ENCODE measurements at regions not wholly inside any gene's neighbourhood (a gene's known extent, or its start where the extent isn't known, plus 50 kb on each side); places are given as distances from the start of the nearest gene placed in this dataset.

DNA sequence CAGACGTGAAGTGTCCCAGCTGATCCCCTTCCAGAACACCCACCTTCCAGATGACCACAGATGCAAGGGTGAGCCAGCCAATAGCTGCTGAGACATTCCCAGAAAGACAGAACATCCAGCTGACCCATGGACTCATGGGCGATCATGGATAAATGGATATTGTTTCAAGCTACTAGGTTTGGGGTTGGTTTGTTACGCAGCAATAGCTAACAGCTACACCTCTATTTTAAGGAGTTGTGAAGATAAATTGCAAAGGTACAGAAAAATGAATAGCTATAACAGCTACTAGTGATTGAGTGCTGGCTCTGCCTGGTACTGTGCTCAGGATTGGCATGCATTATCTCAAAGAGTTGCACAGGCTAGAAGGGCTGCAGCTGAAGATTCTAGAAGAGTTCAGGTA, 122.5 kb downstream of the MIAT start:
- Histone ChIP-seq H3K36me3 (replicated peaks in 1 of 2; ENCODE audit: control extremely low read depth in 1 of 2, control insufficient read depth in 1 of 2, extremely low read depth in 1 of 2, insufficient read depth in 2 of 2, low read length in 1 of 2) (peaks cover 4 to 58% of the 10 kb centered on the region in 2 experiments), H3K9ac (ENCODE audit: low read length) (no peak overlapping the region), H3K27me3 (replicated peaks in 1 of 4; ENCODE audit: control extremely low read depth in 1 of 4, control insufficient read depth in 3 of 4, insufficient read depth in 4 of 4, low read length in 3 of 4) (no peaks in the 10 kb centered on the region), H3K9me3 (ENCODE audit: control extremely low read depth in 1 of 3, control insufficient read depth in 2 of 3, insufficient read depth in 1 of 3, low read length in 2 of 3) (peaks cover 0 to 4% (median 2%) of the 10 kb centered on the region in 3 donors), H2AFZ (ENCODE audit: insufficient read depth, low read depth, low read length, poor library complexity, severe bottlenecking) (no peak overlapping the region), H3K27ac (ENCODE audit: low read length in 2 of 2) (no peak overlapping the region), H3K79me2 (ENCODE audit: control insufficient read depth, insufficient read depth, low read length) (no peaks in the 10 kb centered on the region), H4K20me1 (ENCODE audit: control insufficient read depth, insufficient read depth, low read length, poor library complexity, severe bottlenecking) (no peaks in the 10 kb centered on the region), H3K4me3 (ENCODE audit: control extremely low read depth in 1 of 5, extremely low read depth in 1 of 5, insufficient read depth in 1 of 5, low read depth in 2 of 5, low read length in 4 of 5) (no peak overlapping the region), H3K4me2 (replicated peaks; ENCODE audit: low read depth, low read length, poor library complexity, severe bottlenecking) (no peak overlapping the region), H3K4me1 (ENCODE audit: control insufficient read depth in 2 of 2, insufficient read depth in 2 of 2, low read length in 2 of 2) (no peaks in the 10 kb centered on the region)
- Mint-ChIP-seq H3K27me3 (no peaks in the 10 kb centered on the region), H3K4me1 (no peaks in the 10 kb centered on the region), H3K27ac (no peak overlapping the region), H3K9me3 (ENCODE audit: insufficient read depth) (no peaks in the 10 kb centered on the region), H3K4me3 (no peak overlapping the region)
- no peak for TF ChIP-seq CTCF (IDR thresholded peaks at IDR 0.05)
- TF ChIP-seq EZH2 (IDR thresholded peaks at IDR 0.05; ENCODE audit: borderline replicate concordance, insufficient read depth, low read depth, low read length, poor library complexity, severe bottlenecking): no peak
- 83% methylated on average over 1 of the region's 3 CpGs for WGBS (ENCODE audit: insufficient coverage)
- ChIA-PET POLR2A (no interaction called here), CTCF (interaction anchor here (1.1 kb wide), 1 partner anchor 9 kb away, joined by 4 read pairs; no protein-coding TSS in a partner anchor)
- DNase-seq (no peak), ATAC-seq (ENCODE audit: low read depth) (no peak)
- intact Hi-C loops (cut with micrococcal nuclease): no loop called here

GRCh38 chr22:26780521-26780920, 123.1 kb downstream of the MIAT start:
- no peak overlapping the region for H2AFZ ChIP-seq (ENCODE audit: insufficient read depth, low read depth, low read length, poor library complexity, severe bottlenecking)
- no peaks in the 10 kb centered on the region for H4K20me1 ChIP-seq (ENCODE audit: control insufficient read depth, insufficient read depth, low read length, poor library complexity, severe bottlenecking)
- DNase-seq (no peak), ATAC-seq (ENCODE audit: low read depth) (no peak)
- no peaks in the 10 kb centered on the region for H3K79me2 ChIP-seq (ENCODE audit: control insufficient read depth, insufficient read depth, low read length)
- H3K4me3 ChIP-seq (ENCODE audit: control extremely low read depth in 1 of 5, extremely low read depth in 1 of 5, insufficient read depth in 1 of 5, low read depth in 2 of 5, low read length in 4 of 5): no peak overlapping the region
- Mint-ChIP-seq H3K4me1 (peaks cover 2% of the 10 kb centered on the region), H3K4me3 (no peak overlapping the region), H3K9me3 (ENCODE audit: insufficient read depth) (no peaks in the 10 kb centered on the region), H3K27ac (no peak overlapping the region), H3K27me3 (no peaks in the 10 kb centered on the region)
- no peak overlapping the region for H3K27ac ChIP-seq (ENCODE audit: low read length in 2 of 2)
- peaks cover 0 to 3% of the 10 kb centered on the region in 2 donors for H3K4me1 ChIP-seq (ENCODE audit: control insufficient read depth in 2 of 2, insufficient read depth in 2 of 2, low read length in 2 of 2)
- H3K9me3 ChIP-seq (ENCODE audit: control extremely low read depth in 1 of 3, control insufficient read depth in 2 of 3, insufficient read depth in 1 of 3, low read length in 2 of 3): peaks cover 0 to 4% (median 2%) of the 10 kb centered on the region in 3 donors
- CTCF ChIA-PET: interaction anchor here (1.1 kb wide), 1 partner anchor 9 kb away, joined by 4 read pairs; no protein-coding TSS in a partner anchor
- H3K9ac ChIP-seq (ENCODE audit: low read length): no peak overlapping the region
- no peak overlapping the region for H3K4me2 ChIP-seq (replicated peaks; ENCODE audit: low read depth, low read length, poor library complexity, severe bottlenecking)
- POLR2A ChIA-PET: no interaction called here
- no peak for TF ChIP-seq CTCF (IDR thresholded peaks at IDR 0.05)
- TF ChIP-seq EZH2 (IDR thresholded peaks at IDR 0.05; ENCODE audit: borderline replicate concordance, insufficient read depth, low read depth, low read length, poor library complexity, severe bottlenecking): no peak
- H3K36me3 ChIP-seq (replicated peaks in 1 of 2; ENCODE audit: control extremely low read depth in 1 of 2, control insufficient read depth in 1 of 2, extremely low read depth in 1 of 2, insufficient read depth in 2 of 2, low read length in 1 of 2): peaks cover 4 to 52% of the 10 kb centered on the region in 2 experiments
- intact Hi-C loops (cut with micrococcal nuclease): no loop called here
- no peaks in the 10 kb centered on the region for H3K27me3 ChIP-seq (replicated peaks in 1 of 4; ENCODE audit: control extremely low read depth in 1 of 4, control insufficient read depth in 3 of 4, insufficient read depth in 4 of 4, low read length in 3 of 4)
